ENCODE measurements at regions not wholly inside any gene's neighbourhood (a gene's known extent, or its start where the extent isn't known, plus 50 kb on each side); places are given as distances from the start of the nearest gene placed in this dataset.

GRCh38 chr4:25991340-25991739 is 77.3 kb downstream of the SMIM20 start (continued):
- TF ChIP-seq SUZ12 (IDR thresholded peaks at IDR 0.05; ENCODE audit: low read length) (no peak), SIX5 (IDR thresholded peaks at IDR 0.05; ENCODE audit: low read depth, low read length) (no peak), CBX8 (IDR thresholded peaks at IDR 0.05; ENCODE audit: borderline replicate concordance, low read depth, low read length) (no peak), CTBP2 (IDR thresholded peaks at IDR 0.05; ENCODE audit: borderline replicate concordance, insufficient read depth, insufficient read length, low read length) (no peak), TCF12 (IDR thresholded peaks at IDR 0.05; ENCODE audit: low read depth, low read length) (no peak), PHF8 (conservative IDR thresholded peaks at IDR 0.05; ENCODE audit: low read depth, low read length) (no peak), BRCA1 (IDR thresholded peaks at IDR 0.05; ENCODE audit: low read depth, low read length) (no peak), CHD7 (IDR thresholded peaks at IDR 0.05; ENCODE audit: insufficient replicate concordance, low read length) (no peak)

All from H1 (cell line).